Transverse colon (tissue), 3 donors: ENCODE measurements at regions not wholly inside any gene's neighbourhood (a gene's known extent, or its start where the extent isn't known, plus 50 kb on each side); places are given as distances from the start of the nearest gene placed in this dataset.

ENCODE experiments used
- EP300 ChIP-seq: sonication (generic); formaldehyde crosslinking; IDR thresholded peaks from one replicate; pipeline ENCODE4 v1.6.1; 2017; ENCODE audit warnings: antibody characterized with exemption, low read depth
- POLR2A ChIP-seq: fragments of 450-650 bp; IDR thresholded peaks from one replicate; pipeline ENCODE4 v1.6.1; 2016; ENCODE audit warnings: antibody characterized with exemption, mild to moderate bottlenecking, moderate library complexity
- TF ChIP-seq, protein P1 (sequence below), 5 experiments: fragments of 200-600 bp in 3 of 5; fragments of 450-650 bp in 2 of 5; sonication (generic) in 3 of 5; IDR thresholded peaks; 1 replicate in 2 of 5; 2 replicates in 3 of 5; pipeline ENCODE4 v1.5.1; 2016 to 2017; ENCODE audit warnings: antibody characterized with exemption in 5 of 5, inconsistent platforms in 3 of 5, mild to moderate bottlenecking in 2 of 5, moderate library complexity in 1 of 5

GRCh38 chr6:19470333-19470732, 366.8 kb upstream of the ID4 start:
- TF ChIP-seq, protein P1, sequence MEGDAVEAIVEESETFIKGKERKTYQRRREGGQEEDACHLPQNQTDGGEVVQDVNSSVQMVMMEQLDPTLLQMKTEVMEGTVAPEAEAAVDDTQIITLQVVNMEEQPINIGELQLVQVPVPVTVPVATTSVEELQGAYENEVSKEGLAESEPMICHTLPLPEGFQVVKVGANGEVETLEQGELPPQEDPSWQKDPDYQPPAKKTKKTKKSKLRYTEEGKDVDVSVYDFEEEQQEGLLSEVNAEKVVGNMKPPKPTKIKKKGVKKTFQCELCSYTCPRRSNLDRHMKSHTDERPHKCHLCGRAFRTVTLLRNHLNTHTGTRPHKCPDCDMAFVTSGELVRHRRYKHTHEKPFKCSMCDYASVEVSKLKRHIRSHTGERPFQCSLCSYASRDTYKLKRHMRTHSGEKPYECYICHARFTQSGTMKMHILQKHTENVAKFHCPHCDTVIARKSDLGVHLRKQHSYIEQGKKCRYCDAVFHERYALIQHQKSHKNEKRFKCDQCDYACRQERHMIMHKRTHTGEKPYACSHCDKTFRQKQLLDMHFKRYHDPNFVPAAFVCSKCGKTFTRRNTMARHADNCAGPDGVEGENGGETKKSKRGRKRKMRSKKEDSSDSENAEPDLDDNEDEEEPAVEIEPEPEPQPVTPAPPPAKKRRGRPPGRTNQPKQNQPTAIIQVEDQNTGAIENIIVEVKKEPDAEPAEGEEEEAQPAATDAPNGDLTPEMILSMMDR (IDR thresholded peaks at IDR 0.05), result no peak
- TF ChIP-seq EP300, result no peak
- no peak for TF ChIP-seq POLR2A
